Hematopoietic multipotent progenitor cell (in vitro differentiated cells): ENCODE measurements at regions not wholly inside any gene's neighbourhood (a gene's known extent, or its start where the extent isn't known, plus 50 kb on each side); places are given as distances from the start of the nearest gene placed in this dataset.

ENCODE experiments used
- DNase-seq, 3 donors: peaks; one replicate each; pipeline ENCODE4 v3.0.0-alpha.2; 2011 to 2015; ENCODE audit warnings: low read depth in 2 of 3, low spot score in 2 of 3

- DNase-seq, result no peak
Observed at GRCh38 chr5:143870362-143870761, 58.4 kb downstream of the HMHB1 start.

- DNase-seq, result no peak
Observed at GRCh38 chr5:143870871-143871632, 59.1 kb downstream of the HMHB1 start.

- DNase-seq, result no peak
Observed at GRCh38 chr5:143871672-143872071, 59.7 kb downstream of the HMHB1 start.

GRCh38 chr5:143874312-143874711, 62.4 kb downstream of the HMHB1 start:
- DNase-seq, result no peak

- no peak for DNase-seq
Observed at GRCh38 chr5:143877196-143877595, 65.2 kb downstream of the HMHB1 start.

- DNase-seq, result no peak
Observed at GRCh38 chr5:143878430-143878829, 66.5 kb downstream of the HMHB1 start.

- no peak for DNase-seq
Observed at GRCh38 chr5:143879646-143880045, 67.7 kb downstream of the HMHB1 start.

- no peak for DNase-seq
Observed at GRCh38 chr5:143880178-143880577, 68.2 kb downstream of the HMHB1 start.

GRCh38 chr5:143882520-143882919, 70.6 kb downstream of the HMHB1 start:
- no peak for DNase-seq

GRCh38 chr5:143886096-143886495, 74.1 kb downstream of the HMHB1 start:
- no peak for DNase-seq

GRCh38 chr5:143886651-143887638, 75.0 kb downstream of the HMHB1 start:
- DNase-seq, result peak in 1 of 3 donors; percentile 2

- no peak for DNase-seq
Observed at GRCh38 chr5:143887903-143888665, 76.1 kb downstream of the HMHB1 start.

GRCh38 chr5:143888912-143889311, 77.0 kb downstream of the HMHB1 start:
- no peak for DNase-seq

- DNase-seq, result no peak
Observed at GRCh38 chr5:143889986-143890385, 78.0 kb downstream of the HMHB1 start.

- DNase-seq, result no peak
Observed at GRCh38 chr5:143890487-143890886, 78.5 kb downstream of the HMHB1 start.

- no peak for DNase-seq
Observed at GRCh38 chr5:143892271-143892670, 80.3 kb downstream of the HMHB1 start.

GRCh38 chr5:143892908-143893307, 80.9 kb downstream of the HMHB1 start:
- no peak for DNase-seq

- DNase-seq, result no peak
Observed at GRCh38 chr5:143893638-143894037, 81.7 kb downstream of the HMHB1 start.

GRCh38 chr5:143896516-143896915, 84.6 kb downstream of the HMHB1 start:
- DNase-seq, result no peak

- DNase-seq, result no peak
Observed at GRCh38 chr5:143896966-143897365, 85.0 kb downstream of the HMHB1 start.

- DNase-seq, result no peak
Observed at GRCh38 chr5:143898381-143898780, 86.4 kb downstream of the HMHB1 start.
